NCI-H1694 treated with DMSO at 0.1 percent for 48 hours (cell line): ENCODE measurements at regions not wholly inside any gene's neighbourhood (a gene's known extent, or its start where the extent isn't known, plus 50 kb on each side); places are given as distances from the start of the nearest gene placed in this dataset.
"Not testable (repeated sequence)": the region's sequence is repeated elsewhere in the genome, so short reads cannot be mapped to it uniquely, and the experiment has no call there.

Source experiments
- DNase-seq: peaks from one replicate; lab custom pipeline; 2025; lab: John Stamatoyannopoulos, UW

GRCh38 chr2:219726916-219727315 lies 99.5 kb downstream of the SLC4A3 start:
- no peak for DNase-seq

GRCh38 chr2:219727771-219728429 lies 100.5 kb downstream of the SLC4A3 start:
- DNase-seq, result no peak

GRCh38 chr2:219728991-219729487 lies 101.6 kb downstream of the SLC4A3 start:
- no peak for DNase-seq

- no peak for DNase-seq
These were observed 103.7 kb downstream of the SLC4A3 start for GRCh38 chr2:219731173-219731572.

- DNase-seq, result no peak
These were observed 105.7 kb downstream of the SLC4A3 start for GRCh38 chr2:219733106-219733505.

- no peak for DNase-seq
These were observed 106.3 kb downstream of the SLC4A3 start for GRCh38 chr2:219733746-219734145.

GRCh38 chr2:219736209-219736608 lies 108.8 kb downstream of the SLC4A3 start:
- DNase-seq, result peak; percentile 78

- DNase-seq, result peak; percentile 34
These were observed 109.9 kb downstream of the SLC4A3 start for GRCh38 chr2:219737270-219737691.

GRCh38 chr2:219739066-219739465 lies 111.6 kb downstream of the SLC4A3 start:
- no peak for DNase-seq

- DNase-seq, result no peak
These were observed 112.5 kb downstream of the SLC4A3 start for GRCh38 chr2:219739866-219740440.

- DNase-seq, result no peak
These were observed 116.1 kb downstream of the SLC4A3 start for GRCh38 chr2:219743548-219743947.

GRCh38 chr2:219744066-219744465 lies 116.6 kb downstream of the SLC4A3 start:
- DNase-seq, result no peak

GRCh38 chr2:219744600-219744999 lies 117.2 kb downstream of the SLC4A3 start:
- no peak for DNase-seq

- DNase-seq, result no peak
These were observed 120.2 kb downstream of the SLC4A3 start for GRCh38 chr2:219747637-219748036.

GRCh38 chr2:219748671-219749570 lies 121.5 kb downstream of the SLC4A3 start:
- DNase-seq, result no peak

- DNase-seq, result not testable (repeated sequence)
These were observed 123.7 kb downstream of the SLC4A3 start for GRCh38 chr2:219751121-219751520.

- DNase-seq, result no peak
These were observed 125.3 kb downstream of the SLC4A3 start for GRCh38 chr2:219752726-219753125.

- no peak for DNase-seq
These were observed 131.7 kb downstream of the SLC4A3 start for GRCh38 chr2:219758907-219759680.

- DNase-seq, result no peak
These were observed 132.4 kb downstream of the SLC4A3 start for GRCh38 chr2:219759801-219760200.

GRCh38 chr2:219765231-219765911 lies 137.9 kb downstream of the SLC4A3 start:
- no peak for DNase-seq

GRCh38 chr2:219766658-219767057 lies 139.2 kb downstream of the SLC4A3 start:
- no peak for DNase-seq
